Mesenchymal stem cell (in vitro differentiated cells and primary cell): ENCODE measurements at regions not wholly inside any gene's neighbourhood (a gene's known extent, or its start where the extent isn't known, plus 50 kb on each side); places are given as distances from the start of the nearest gene placed in this dataset.

Experiments
- DNase-seq: peaks from one replicate; pipeline ENCODE4 v3.0.0-alpha.2; 2013
- H2AFZ ChIP-seq: one replicate; pipeline ENCODE4 v1.6.1; 2013; ENCODE audit warnings: low read depth, mild to moderate bottlenecking, control low read depth, inconsistent platforms, low read length, moderate library complexity
- H2AK5ac ChIP-seq: 2 replicates; pipeline ENCODE4 v1.6.1; 2013; ENCODE audit warnings: low read length, moderate library complexity, mild to moderate bottlenecking, inconsistent platforms; ENCODE audit not compliant: severe bottlenecking
- H2BK120ac ChIP-seq: one replicate; pipeline ENCODE4 v1.6.1; 2013; ENCODE audit warnings: low read depth, mild to moderate bottlenecking, inconsistent platforms, low read length, moderate library complexity
- H2BK12ac ChIP-seq, 2 experiments: one replicate each; pipeline ENCODE4 v1.6.1; 2013; ENCODE audit warnings: inconsistent platforms in 2 of 2, low read length in 2 of 2, mild to moderate bottlenecking in 2 of 2, moderate library complexity in 2 of 2, control low read depth in 1 of 2
- H2BK15ac ChIP-seq: one replicate; pipeline ENCODE4 v1.6.1; 2013; ENCODE audit warnings: mild to moderate bottlenecking, low read depth, inconsistent platforms; ENCODE audit not compliant: poor library complexity, severe bottlenecking
- H2BK5ac ChIP-seq: 2 replicates; pipeline ENCODE4 v1.6.1; 2013; ENCODE audit warnings: low read depth, mild to moderate bottlenecking, low read length, control low read depth, inconsistent platforms; ENCODE audit not compliant: poor library complexity, severe bottlenecking
- H3K14ac ChIP-seq, 2 experiments: one replicate each; pipeline ENCODE4 v1.6.1; 2013; ENCODE audit warnings: inconsistent platforms in 2 of 2, low read length in 2 of 2, control low read depth in 1 of 2, mild to moderate bottlenecking in 1 of 2, moderate library complexity in 1 of 2
- H3K18ac ChIP-seq, 2 experiments: one replicate each; pipeline ENCODE4 v1.6.1; 2013; ENCODE audit warnings: inconsistent platforms in 2 of 2, low read length in 2 of 2, control low read depth in 1 of 2, low read depth in 1 of 2, mild to moderate bottlenecking in 1 of 2
- H3K23ac ChIP-seq, 2 experiments: one replicate each; pipeline ENCODE4 v1.6.1; 2013; ENCODE audit warnings: inconsistent platforms in 2 of 2, low read length in 2 of 2, mild to moderate bottlenecking in 2 of 2, moderate library complexity in 2 of 2, control low read depth in 1 of 2
- H3K27ac ChIP-seq: 2 replicates; pipeline ENCODE4 v1.5.1; 2013; ENCODE audit warnings: mild to moderate bottlenecking, moderate library complexity, low read length, control low read depth, inconsistent platforms; ENCODE audit not compliant: poor library complexity, severe bottlenecking
- H3K27me3 ChIP-seq, 2 experiments: 2 replicates each; pipeline versions ENCODE4 v1.6.1 to v1.7.0; 2013; ENCODE audit warnings: low read length in 2 of 2, mild to moderate bottlenecking in 2 of 2, moderate library complexity in 2 of 2, control low read depth in 1 of 2, inconsistent platforms in 1 of 2; ENCODE audit not compliant: control insufficient read depth in 1 of 2, insufficient read depth in 1 of 2
- H3K36me3 ChIP-seq, 2 experiments: 2 replicates each; pipeline versions ENCODE4 v1.6.1 to v1.7.0; 2013; ENCODE audit warnings: low read length in 2 of 2, control low read depth in 1 of 2, inconsistent platforms in 1 of 2, low read depth in 1 of 2, mild to moderate bottlenecking in 1 of 2; ENCODE audit not compliant: insufficient read depth in 2 of 2, control insufficient read depth in 1 of 2
- H3K4ac ChIP-seq, 2 experiments: one replicate each; pipeline ENCODE4 v1.6.1; 2013; ENCODE audit warnings: inconsistent platforms in 2 of 2, low read length in 2 of 2, mild to moderate bottlenecking in 2 of 2, moderate library complexity in 2 of 2, control low read depth in 1 of 2, low read depth in 1 of 2
- H3K4me1 ChIP-seq: 2 replicates; pipeline ENCODE4 v1.6.1; 2013; ENCODE audit warnings: low read depth, low read length, control low read depth; ENCODE audit not compliant: control insufficient read depth, insufficient read depth
- H3K4me2 ChIP-seq: 2 replicates; pipeline ENCODE4 v1.6.1; 2013; ENCODE audit warnings: low read length, mild to moderate bottlenecking, inconsistent platforms; ENCODE audit not compliant: poor library complexity, severe bottlenecking
- H3K4me3 ChIP-seq, 2 experiments: 2 replicates each; pipeline versions ENCODE4 v1.5.1 to v1.7.0; 2013; ENCODE audit warnings: low read length in 2 of 2, mild to moderate bottlenecking in 2 of 2, control low read depth in 1 of 2, low read depth in 1 of 2; ENCODE audit not compliant: insufficient read depth in 1 of 2
- H3K79me1 ChIP-seq: replicated peaks from 2 replicates; pipeline ENCODE4 v1.6.1; 2013; ENCODE audit warnings: mild to moderate bottlenecking, control low read depth, low read length, inconsistent platforms; ENCODE audit not compliant: poor library complexity, severe bottlenecking
- H3K9ac ChIP-seq: 2 replicates; pipeline ENCODE4 v1.7.0; 2013; ENCODE audit warnings: mild to moderate bottlenecking, low read length, moderate library complexity
- H3K9me3 ChIP-seq: 2 replicates; pipeline ENCODE4 v1.7.0; 2013; ENCODE audit warnings: mild to moderate bottlenecking, low read length; ENCODE audit not compliant: control insufficient read depth
- H4K8ac ChIP-seq: one replicate; pipeline ENCODE4 v1.6.1; 2013; ENCODE audit warnings: inconsistent platforms, mild to moderate bottlenecking, low read length, moderate library complexity
- H4K91ac ChIP-seq: one replicate; pipeline ENCODE4 v1.6.1; 2013; ENCODE audit warnings: mild to moderate bottlenecking, low read length, inconsistent platforms
- WGBS: methylation state at CpG from one replicate; pipeline ENCODE4 v1.1.7; 2013; ENCODE audit warnings: mixed read lengths; 5-methylcytosine and 5-hydroxymethylcytosine counted together

DNA sequence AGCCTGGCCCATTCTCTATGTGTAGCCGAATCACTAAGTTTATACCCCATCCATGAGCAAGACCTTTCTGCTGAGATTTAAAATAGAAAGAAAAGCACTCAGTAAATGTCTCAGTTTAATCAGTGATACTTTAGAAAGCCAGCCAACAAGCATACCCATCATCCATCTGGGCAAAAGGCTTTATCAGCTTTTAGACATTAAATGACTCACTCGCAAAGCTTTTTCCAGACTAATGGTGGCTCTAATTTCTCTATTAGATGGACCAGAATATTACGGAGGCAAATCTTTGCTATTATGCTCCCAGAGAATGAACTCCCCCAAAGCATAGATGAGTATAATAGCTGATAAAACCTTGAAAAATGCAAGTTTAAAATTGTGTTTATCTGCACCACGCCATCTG is 727.8 kb downstream of the GBE1 start:
- 82% methylated on average over 2 of the region's 4 CpGs for WGBS
- Histone ChIP-seq H3K4me1 (no peaks in the 10 kb centered on the region), H2AK5ac (no peak overlapping the region), H3K23ac (no peak overlapping the region), H3K9me3 (no peaks in the 10 kb centered on the region), H3K4me2 (no peak overlapping the region), H2BK12ac (no peak overlapping the region), H3K14ac (no peak overlapping the region), H3K4ac (no peak overlapping the region), H3K79me1 (no peaks in the 10 kb centered on the region), H3K27ac (no peak overlapping the region), H4K91ac (no peak overlapping the region), H2AFZ (no peak overlapping the region), H3K9ac (no peak overlapping the region), H3K18ac (no peak overlapping the region), H2BK15ac (no peak overlapping the region), H2BK120ac (no peak overlapping the region), H4K8ac (no peak overlapping the region), H2BK5ac (no peak overlapping the region), H3K27me3 (no peaks in the 10 kb centered on the region), H3K4me3 (no peak overlapping the region), H3K36me3 (no peaks in the 10 kb centered on the region)
- DNase-seq: no peak

DNA sequence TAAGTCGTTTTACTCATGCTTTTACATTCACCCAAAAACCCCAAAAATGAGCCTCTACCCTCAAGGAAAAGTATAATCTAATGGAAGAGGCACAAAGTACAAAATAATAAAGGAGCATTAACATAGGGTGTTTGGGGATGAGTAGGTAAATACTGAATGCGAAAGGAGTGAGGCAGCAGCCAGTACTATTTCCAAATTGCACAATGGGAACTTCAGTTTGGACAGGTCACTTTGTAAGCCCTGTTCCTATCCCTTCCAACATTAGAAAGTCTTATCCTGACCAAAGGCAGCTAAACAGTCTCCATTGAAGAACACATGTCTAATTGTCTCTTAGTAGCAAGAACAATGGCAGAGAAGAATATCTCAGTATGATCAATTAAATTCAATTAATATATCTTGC is 728.3 kb downstream of the GBE1 start:
- Histone ChIP-seq H2AFZ (no peak overlapping the region), H4K91ac (no peak overlapping the region), H3K9ac (no peak overlapping the region), H3K36me3 (no peaks in the 10 kb centered on the region), H3K18ac (no peak overlapping the region), H3K79me1 (no peaks in the 10 kb centered on the region), H2BK120ac (no peak overlapping the region), H4K8ac (no peak overlapping the region), H2BK12ac (no peak overlapping the region), H3K23ac (no peak overlapping the region), H3K27ac (no peak overlapping the region), H3K4me3 (no peak overlapping the region), H2BK15ac (no peak overlapping the region), H2BK5ac (no peak overlapping the region), H3K27me3 (no peaks in the 10 kb centered on the region), H2AK5ac (no peak overlapping the region), H3K4ac (no peak overlapping the region), H3K14ac (no peak overlapping the region), H3K4me1 (no peaks in the 10 kb centered on the region), H3K9me3 (no peaks in the 10 kb centered on the region), H3K4me2 (no peak overlapping the region)
- DNase-seq: no peak
- 100% methylated on average over 1 of the region's 2 CpGs for WGBS

DNA sequence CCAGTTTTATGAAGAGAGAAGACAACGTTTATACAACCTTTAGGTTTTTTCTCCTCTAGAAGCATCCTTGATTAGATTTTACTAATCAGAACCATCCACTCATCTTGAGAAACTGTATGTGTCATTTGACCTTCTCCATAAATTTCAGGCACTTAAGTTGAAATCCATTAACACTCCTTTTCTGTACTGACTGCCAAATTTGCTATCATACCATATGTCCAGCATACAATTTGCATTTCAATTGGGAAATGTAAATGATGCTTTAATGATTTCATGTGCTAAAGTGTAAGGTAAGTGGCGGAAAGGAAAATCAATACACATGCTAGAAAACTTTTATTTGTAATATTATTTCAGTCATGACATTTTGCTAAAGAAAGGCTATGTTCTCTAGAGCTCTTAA is 731.6 kb downstream of the GBE1 start:
- Histone ChIP-seq H2AFZ (no peak overlapping the region), H4K91ac (no peak overlapping the region), H2BK15ac (no peak overlapping the region), H3K4me1 (no peaks in the 10 kb centered on the region), H3K18ac (no peak overlapping the region), H3K27ac (no peak overlapping the region), H3K79me1 (no peaks in the 10 kb centered on the region), H2AK5ac (no peak overlapping the region), H3K23ac (no peak overlapping the region), H2BK5ac (no peak overlapping the region), H2BK120ac (no peak overlapping the region), H3K4me3 (no peak overlapping the region), H3K4ac (no peak overlapping the region), H3K14ac (no peak overlapping the region), H2BK12ac (no peak overlapping the region), H3K9me3 (no peaks in the 10 kb centered on the region), H3K36me3 (no peaks in the 10 kb centered on the region), H3K27me3 (no peaks in the 10 kb centered on the region), H3K4me2 (no peak overlapping the region), H3K9ac (no peak overlapping the region), H4K8ac (no peak overlapping the region)
- WGBS: 38% methylated on average over 1 of the region's 2 CpGs
- no peak for DNase-seq

GRCh38 chr3:81027344-81027743 is 734.1 kb downstream of the GBE1 start:
- Histone ChIP-seq H3K4me2 (no peak overlapping the region), H3K4ac (no peak overlapping the region), H2BK5ac (no peak overlapping the region), H3K9ac (no peak overlapping the region), H3K9me3 (no peaks in the 10 kb centered on the region), H3K79me1 (no peaks in the 10 kb centered on the region), H3K36me3 (no peaks in the 10 kb centered on the region), H4K8ac (no peak overlapping the region), H2AFZ (no peak overlapping the region), H2AK5ac (no peak overlapping the region), H3K23ac (no peak overlapping the region), H2BK120ac (no peak overlapping the region), H3K4me3 (no peak overlapping the region), H2BK12ac (no peak overlapping the region), H2BK15ac (no peak overlapping the region), H3K27me3 (no peaks in the 10 kb centered on the region), H3K18ac (no peak overlapping the region), H4K91ac (no peak overlapping the region), H3K27ac (no peak overlapping the region), H3K4me1 (no peaks in the 10 kb centered on the region), H3K14ac (no peak overlapping the region)
- no peak for DNase-seq
- WGBS: 86% methylated on average over 1 of the region's 1 CpG
